ENCODE measurements at regions not wholly inside any gene's neighbourhood (a gene's known extent, or its start where the extent isn't known, plus 50 kb on each side); places are given as distances from the start of the nearest gene placed in this dataset.

GRCh38 chr13:59490651-59491050 lies 673.1 kb downstream of the DIAPH3 start:
- ChIA-PET POLR2A (no interaction called here), CTCF (no interaction called here)
- peaks cover 12% of the 10 kb centered on the region for H3K9me3 Mint-ChIP-seq
- H3K4me1 Mint-ChIP-seq: peaks cover 33% of the 10 kb centered on the region
- ATAC-seq (no peak), DNase-seq (ENCODE audit: low spot score) (no peak)
- TF ChIP-seq SOX15 (CRISPR knock-in tag; IDR thresholded peaks at IDR 0.05): no peak
- TF ChIP-seq PREB (CRISPR knock-in tag; IDR thresholded peaks at IDR 0.05; ENCODE audit: borderline replicate concordance): no peak
- no peak for TF ChIP-seq ZNF232 (CRISPR knock-in tag; IDR thresholded peaks at IDR 0.05)
- no peak overlapping the region for H3K4me3 Mint-ChIP-seq
- H3K36me3 Mint-ChIP-seq: peaks cover 6% of the 10 kb centered on the region
- H3K27me3 Mint-ChIP-seq (ENCODE audit: low read depth): peaks cover 9% of the 10 kb centered on the region; the same call in 1 of the 2 replicates
- no peak overlapping the region for H3K27ac Mint-ChIP-seq

GRCh38 chr13:59492030-59492636 lies 671.6 kb downstream of the DIAPH3 start:
- CTCF ChIA-PET: interaction anchor here (1.1 kb wide), 1 partner anchor 9 kb away, joined by 9 read pairs; no protein-coding TSS in a partner anchor
- Mint-ChIP-seq H3K4me3 (no peak overlapping the region), H3K36me3 (no peaks in the 10 kb centered on the region), H3K4me1 (peaks cover 37% of the 10 kb centered on the region), H3K27ac (no peak overlapping the region), H3K27me3 (ENCODE audit: low read depth) (peaks cover 9% of the 10 kb centered on the region; the same call in 1 of the 2 replicates), H3K9me3 (peaks cover 3% of the 10 kb centered on the region)
- TF ChIP-seq NFATC4 (CRISPR knock-in tag; IDR thresholded peaks at IDR 0.05) (no peak), ZNF671 (CRISPR knock-in tag; IDR thresholded peaks at IDR 0.05) (no peak), E2F4 (CRISPR knock-in tag; IDR thresholded peaks at IDR 0.05; ENCODE audit: borderline replicate concordance, low read depth) (no peak), CBFB (CRISPR knock-in tag; IDR thresholded peaks at IDR 0.05; ENCODE audit: low read depth) (no peak), GTF2I (CRISPR knock-in tag; conservative IDR thresholded peaks at IDR 0.05) (no peak), SMAD3 (CRISPR knock-in tag; IDR thresholded peaks at IDR 0.05; ENCODE audit: borderline replicate concordance) (no peak), TP53 (CRISPR knock-in tag; IDR thresholded peaks at IDR 0.05) (no peak)
- DNase-seq (ENCODE audit: low spot score) (no peak), ATAC-seq (peak; percentile 14)
- POLR2A ChIA-PET: interaction anchor here (0.6 kb wide), 1 partner anchor 654 kb away, joined by 3 read pairs; no protein-coding TSS in a partner anchor

GRCh38 chr13:59493436-59493965 lies 670.2 kb downstream of the DIAPH3 start:
- no peak for DNase-seq (ENCODE audit: low spot score)
- no peak for TF ChIP-seq ZNF423 (CRISPR knock-in tag; IDR thresholded peaks at IDR 0.05)
- no peak for TF ChIP-seq ARID4B (CRISPR knock-in tag; IDR thresholded peaks at IDR 0.05; ENCODE audit: borderline replicate concordance)
- no peak for TF ChIP-seq MYBL2 (CRISPR knock-in tag; IDR thresholded peaks at IDR 0.05)
- TF ChIP-seq ZNF317 (CRISPR knock-in tag; IDR thresholded peaks at IDR 0.05; ENCODE audit: borderline replicate concordance, low read depth): no peak
- TF ChIP-seq TEAD4 (CRISPR knock-in tag; IDR thresholded peaks at IDR 0.05): no peak
- TF ChIP-seq AR (CRISPR knock-in tag; IDR thresholded peaks at IDR 0.05): no peak
- TF ChIP-seq TCF7 (CRISPR knock-in tag; IDR thresholded peaks at IDR 0.05; ENCODE audit: low read depth): no peak
- no peak for TF ChIP-seq GRHL2 (CRISPR knock-in tag; IDR thresholded peaks at IDR 0.05; ENCODE audit: insufficient replicate concordance, severe bottlenecking)
- no peak for ATAC-seq
- Mint-ChIP-seq H3K36me3 (no peaks in the 10 kb centered on the region), H3K9me3 (no peaks in the 10 kb centered on the region), H3K27me3 (ENCODE audit: low read depth) (peaks cover 9% of the 10 kb centered on the region; the same call in 1 of the 2 replicates), H3K4me3 (no peak overlapping the region), H3K27ac (no peak overlapping the region), H3K4me1 (peaks cover 37% of the 10 kb centered on the region)
- POLR2A ChIA-PET: no interaction called here
- CTCF ChIA-PET: interaction anchor here (1.1 kb wide), 1 partner anchor 10 kb away, joined by 9 read pairs; no protein-coding TSS in a partner anchor

Data from WTC11 (cell line).